HTR-8/SVneo (cell line): ENCODE measurements at regions not wholly inside any gene's neighbourhood (a gene's known extent, or its start where the extent isn't known, plus 50 kb on each side); places are given as distances from the start of the nearest gene placed in this dataset.

ENCODE experiments used
- DNase-seq: peaks from one replicate; pipeline ENCODE4 v3.0.0; 2011; ENCODE audit warnings: low spot score, mixed read lengths; ENCODE audit not compliant: insufficient read length
- FAIRE-seq: peaks from 2 replicates; lab custom pipeline; 2011; peaks lifted over from hg19 to GRCh38; lab: Jason Lieb, UNC

DNA sequence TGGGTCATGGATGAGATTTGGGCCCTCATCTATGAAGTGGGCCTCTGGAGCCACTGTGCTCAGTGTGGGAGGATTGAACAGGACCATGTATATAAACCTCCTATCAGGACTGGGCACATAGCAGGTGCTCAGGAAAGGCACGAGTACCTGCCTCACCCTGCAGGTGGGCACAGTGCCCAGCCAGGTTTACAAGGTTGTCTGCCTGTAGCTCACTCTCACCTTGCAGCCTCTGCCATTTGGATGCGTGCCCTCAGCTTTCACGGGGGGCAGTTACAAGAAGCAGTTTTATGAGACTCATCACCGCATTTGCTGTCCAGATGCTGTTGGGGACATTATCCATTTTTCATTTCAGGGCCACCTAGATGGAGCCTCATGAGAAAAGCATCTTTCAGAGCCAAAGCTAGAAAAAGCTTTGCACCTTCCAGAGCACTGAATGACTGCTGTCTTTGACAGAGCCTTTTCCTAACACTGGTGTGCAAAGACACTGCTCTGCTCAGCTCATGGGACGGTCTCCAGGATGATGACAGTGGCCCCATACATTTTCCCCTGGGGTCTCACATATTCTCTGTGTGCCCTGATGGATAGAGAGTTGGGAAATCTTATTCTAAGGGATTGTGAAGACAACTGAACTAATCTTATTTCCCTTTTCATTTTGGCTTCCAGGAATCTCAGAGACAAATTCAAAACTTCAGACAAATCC, 327.5 kb upstream of the RTL1 start:
- DNase-seq (no peak), FAIRE-seq (no peak)

GRCh38 chr14:101231828-101232227, 328.3 kb upstream of the RTL1 start:
- no peak for FAIRE-seq
- DNase-seq: no peak

- FAIRE-seq: peak; percentile 88
Observed at GRCh38 chr14:101232340-101233020, 328.8 kb upstream of the DIO3 start.

DNA sequence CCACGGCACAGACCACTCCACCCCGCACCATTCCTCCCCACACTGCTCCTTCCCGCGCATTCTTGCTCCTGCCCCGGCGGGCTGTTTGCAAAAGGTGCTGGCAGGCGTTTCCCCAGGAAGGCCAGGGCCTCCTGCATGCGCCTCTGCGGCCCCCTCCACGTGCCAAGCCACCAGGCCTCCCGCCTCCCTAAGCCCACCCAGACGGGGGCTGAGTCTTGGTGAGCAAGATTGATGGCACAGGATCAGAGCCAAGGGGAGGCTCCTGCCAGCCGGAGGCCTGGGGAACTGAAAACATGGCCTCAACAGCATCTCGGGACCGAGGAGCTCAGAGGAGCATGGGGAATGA, 328.3 kb upstream of the DIO3 start:
- DNase-seq (no peak), FAIRE-seq (no peak)

More at GRCh38 chr14:101232340-101233020, 328.8 kb upstream of the DIO3 start:
- DNase-seq: no peak

DNA sequence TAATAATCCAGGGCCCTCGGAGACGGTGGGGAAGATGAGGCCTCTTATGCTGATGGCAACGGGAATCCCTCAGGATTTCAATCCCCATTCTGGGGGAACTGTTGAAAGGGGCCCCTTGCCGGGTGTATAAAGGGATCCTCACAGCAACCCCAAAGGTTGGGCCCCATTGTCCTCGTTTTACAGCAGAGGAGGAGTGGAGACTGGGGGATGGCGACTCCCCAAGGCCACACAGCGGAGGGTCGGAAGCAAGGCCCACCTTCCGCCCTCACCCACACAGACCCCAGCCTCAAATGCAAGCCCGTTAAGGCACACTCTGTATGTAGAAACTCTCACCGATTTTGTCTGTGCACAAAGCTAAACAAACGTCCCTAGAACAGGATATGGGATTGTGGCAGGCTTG, 327.9 kb upstream of the DIO3 start:
- FAIRE-seq (no peak), DNase-seq (no peak)

DNA sequence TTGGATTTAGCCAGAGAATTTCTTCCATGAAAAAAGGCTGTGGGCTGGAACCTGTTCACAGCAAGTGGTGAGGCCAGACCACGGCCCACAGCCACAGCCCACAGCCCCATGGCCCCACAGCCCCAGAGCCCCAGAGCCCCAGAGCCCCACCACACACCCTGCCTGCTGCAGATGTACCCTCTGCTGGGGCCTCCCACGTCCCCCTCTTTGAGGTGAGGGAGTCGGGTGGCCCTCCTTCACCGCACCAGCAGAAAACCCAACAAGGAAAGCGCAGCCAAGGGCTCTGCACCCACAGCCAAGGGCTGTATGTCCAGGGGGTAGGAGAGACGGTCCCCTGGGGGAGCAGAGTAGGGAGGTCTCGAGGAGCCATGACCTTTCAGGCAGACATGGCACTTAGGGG, 327.5 kb upstream of the DIO3 start:
- FAIRE-seq (no peak), DNase-seq (no peak)

GRCh38 chr14:101234244-101234937, 326.9 kb upstream of the DIO3 start:
- no peak for FAIRE-seq
- DNase-seq: no peak

DNA sequence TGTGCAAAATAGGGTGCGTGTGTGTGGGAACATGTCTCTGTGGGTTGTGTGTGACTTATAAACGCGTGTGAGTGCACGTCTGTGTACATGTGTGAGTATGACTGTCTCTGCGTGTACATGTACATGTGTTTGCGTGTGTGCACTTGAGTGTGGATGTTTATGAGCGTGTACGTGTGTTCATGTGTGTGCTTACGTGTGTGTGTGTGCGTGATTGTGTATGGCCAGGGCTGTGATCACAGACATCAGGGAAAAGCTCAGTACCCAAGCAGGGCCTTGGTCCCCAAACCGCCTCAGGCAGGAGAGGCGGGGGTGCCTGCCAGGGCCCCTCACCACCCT, 326.3 kb upstream of the DIO3 start:
- no peak for DNase-seq
- FAIRE-seq: peak; percentile 87

GRCh38 chr14:101235335-101236103, 325.8 kb upstream of the DIO3 start:
- FAIRE-seq: no peak
- peak; percentile 79 for DNase-seq

GRCh38 chr14:101236496-101237251, 324.6 kb upstream of the DIO3 start:
- FAIRE-seq (no peak), DNase-seq (no peak)

- DNase-seq: no peak
- no peak for FAIRE-seq
Observed at GRCh38 chr14:101237252-101237616, 324.1 kb upstream of the DIO3 start.

DNA sequence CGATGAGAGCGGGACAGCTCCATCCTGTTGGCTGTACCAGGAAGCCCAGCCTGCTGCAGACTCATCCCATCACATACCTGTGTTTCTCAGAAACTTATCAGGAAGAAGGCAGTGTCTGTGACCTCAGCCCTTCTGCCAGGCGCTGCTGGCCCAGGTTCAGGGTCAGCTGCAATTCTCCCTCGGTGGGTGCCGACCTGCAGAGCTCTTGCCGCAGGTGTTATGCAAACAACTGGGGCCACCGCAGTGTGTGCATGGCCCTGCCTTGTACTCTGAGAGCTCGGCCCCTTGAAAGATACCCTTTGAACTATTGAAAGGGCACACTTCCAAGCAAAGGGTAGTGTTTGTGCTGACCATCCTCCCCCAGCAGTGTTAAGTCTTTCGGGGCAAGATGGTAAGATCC, 322.2 kb upstream of the DIO3 start:
- DNase-seq: no peak
- no peak for FAIRE-seq

GRCh38 chr14:101241147-101241546, 320.1 kb upstream of the DIO3 start:
- FAIRE-seq (peak; percentile 44), DNase-seq (no peak)

DNA sequence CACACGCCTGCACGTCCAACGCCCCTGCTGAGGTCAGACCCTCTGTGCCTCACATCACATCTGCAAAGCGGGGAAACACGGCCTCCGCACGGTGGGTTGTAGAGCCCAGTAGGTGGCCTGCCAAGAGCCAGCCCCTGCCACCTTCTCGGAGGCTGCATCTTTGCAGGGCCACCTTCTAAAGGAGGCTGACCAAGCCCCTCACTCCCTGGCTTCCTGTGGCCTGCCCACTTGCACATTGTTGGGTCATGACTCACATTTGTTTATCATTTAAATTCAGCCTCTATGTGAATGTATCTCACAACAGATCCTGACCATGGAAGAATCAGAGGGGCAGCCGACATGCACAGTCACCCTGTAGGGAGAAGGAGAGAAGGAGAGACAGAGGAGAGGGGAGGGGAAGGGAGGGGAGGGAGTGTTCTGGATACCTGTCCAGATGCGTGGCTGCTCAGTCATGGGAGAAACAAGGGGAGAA, 319.5 kb upstream of the DIO3 start:
- DNase-seq: peak; percentile 62
- FAIRE-seq: peak; percentile 76

GRCh38 chr14:101242442-101243385, 318.6 kb upstream of the DIO3 start:
- FAIRE-seq (no peak), DNase-seq (no peak)

DNA sequence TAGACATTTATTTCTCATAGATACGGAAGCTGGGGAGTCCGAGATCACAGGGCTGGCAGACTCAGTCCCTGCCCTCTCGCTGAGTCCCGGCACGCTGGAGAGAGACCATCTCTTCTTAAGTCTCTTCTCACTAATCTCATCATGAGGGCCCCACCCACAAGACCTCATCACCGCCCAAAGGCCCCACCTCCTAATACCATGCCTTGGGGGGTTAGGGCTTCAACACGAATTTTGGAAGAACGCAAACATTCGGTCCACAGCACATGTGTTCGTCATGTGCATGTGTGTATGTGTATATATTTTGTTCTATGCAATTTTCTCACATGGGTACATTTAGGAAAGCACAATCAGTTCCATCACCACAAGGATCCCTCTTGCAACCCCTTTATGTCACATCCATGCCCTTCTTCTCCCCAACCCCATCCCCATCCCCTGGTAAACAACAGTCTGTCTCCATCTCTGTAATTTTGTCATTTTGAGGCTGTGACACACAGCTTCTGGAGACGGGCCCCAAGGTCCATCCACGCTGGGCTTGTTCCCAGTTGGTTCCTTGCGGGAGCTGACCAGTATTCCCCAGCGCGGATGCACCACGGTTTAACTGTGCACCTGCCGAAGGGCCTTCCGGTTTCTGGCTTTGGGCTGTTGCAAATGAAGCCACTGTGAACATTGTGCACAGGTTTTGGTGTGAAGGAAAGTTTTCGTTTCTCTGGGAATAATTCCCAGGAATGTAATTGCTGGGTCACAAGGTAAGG, 317.5 kb upstream of the DIO3 start:
- DNase-seq: no peak
- no peak for FAIRE-seq

GRCh38 chr14:101246894-101247841, 314.1 kb upstream of the DIO3 start:
- FAIRE-seq: no peak

More at GRCh38 chr14:101246894-101247841, 314.1 kb upstream of the DIO3 start:
- no peak for DNase-seq
